ENCODE measurements at regions not wholly inside any gene's neighbourhood (a gene's known extent, or its start where the extent isn't known, plus 50 kb on each side); places are given as distances from the start of the nearest gene placed in this dataset.

DNA sequence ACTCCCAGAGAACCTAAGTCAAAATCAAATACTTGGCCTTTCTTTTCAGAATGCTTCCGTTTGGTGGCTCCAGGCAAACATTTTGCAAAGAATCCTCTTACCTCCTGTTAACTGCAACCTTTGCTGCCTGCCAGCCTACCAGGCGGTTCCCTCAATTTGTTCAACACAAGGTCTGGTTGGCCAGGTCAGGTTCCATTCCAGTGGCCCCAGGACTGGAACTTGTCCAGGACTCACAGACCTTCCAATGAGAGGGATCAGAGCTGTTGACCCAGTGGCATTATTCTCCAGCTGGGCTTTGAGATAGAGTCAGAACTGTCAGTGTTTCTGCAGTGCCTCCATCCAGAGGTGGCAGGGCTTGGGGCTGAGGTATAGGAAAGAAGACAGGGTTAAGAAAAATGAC is 137.0 kb downstream of the NEUROD6 start:
- TF ChIP-seq, protein P1, sequence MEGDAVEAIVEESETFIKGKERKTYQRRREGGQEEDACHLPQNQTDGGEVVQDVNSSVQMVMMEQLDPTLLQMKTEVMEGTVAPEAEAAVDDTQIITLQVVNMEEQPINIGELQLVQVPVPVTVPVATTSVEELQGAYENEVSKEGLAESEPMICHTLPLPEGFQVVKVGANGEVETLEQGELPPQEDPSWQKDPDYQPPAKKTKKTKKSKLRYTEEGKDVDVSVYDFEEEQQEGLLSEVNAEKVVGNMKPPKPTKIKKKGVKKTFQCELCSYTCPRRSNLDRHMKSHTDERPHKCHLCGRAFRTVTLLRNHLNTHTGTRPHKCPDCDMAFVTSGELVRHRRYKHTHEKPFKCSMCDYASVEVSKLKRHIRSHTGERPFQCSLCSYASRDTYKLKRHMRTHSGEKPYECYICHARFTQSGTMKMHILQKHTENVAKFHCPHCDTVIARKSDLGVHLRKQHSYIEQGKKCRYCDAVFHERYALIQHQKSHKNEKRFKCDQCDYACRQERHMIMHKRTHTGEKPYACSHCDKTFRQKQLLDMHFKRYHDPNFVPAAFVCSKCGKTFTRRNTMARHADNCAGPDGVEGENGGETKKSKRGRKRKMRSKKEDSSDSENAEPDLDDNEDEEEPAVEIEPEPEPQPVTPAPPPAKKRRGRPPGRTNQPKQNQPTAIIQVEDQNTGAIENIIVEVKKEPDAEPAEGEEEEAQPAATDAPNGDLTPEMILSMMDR (IDR thresholded peaks at IDR 0.05), result no peak
- TF ChIP-seq POLR2A (IDR thresholded peaks at IDR 0.05), result no peak
- TF ChIP-seq POLR2AphosphoS5 (IDR thresholded peaks at IDR 0.05), result no peak

Data from breast epithelium (tissue), 3 donors.